ENCODE measurements at regions not wholly inside any gene's neighbourhood (a gene's known extent, or its start where the extent isn't known, plus 50 kb on each side); places are given as distances from the start of the nearest gene placed in this dataset.

DNA sequence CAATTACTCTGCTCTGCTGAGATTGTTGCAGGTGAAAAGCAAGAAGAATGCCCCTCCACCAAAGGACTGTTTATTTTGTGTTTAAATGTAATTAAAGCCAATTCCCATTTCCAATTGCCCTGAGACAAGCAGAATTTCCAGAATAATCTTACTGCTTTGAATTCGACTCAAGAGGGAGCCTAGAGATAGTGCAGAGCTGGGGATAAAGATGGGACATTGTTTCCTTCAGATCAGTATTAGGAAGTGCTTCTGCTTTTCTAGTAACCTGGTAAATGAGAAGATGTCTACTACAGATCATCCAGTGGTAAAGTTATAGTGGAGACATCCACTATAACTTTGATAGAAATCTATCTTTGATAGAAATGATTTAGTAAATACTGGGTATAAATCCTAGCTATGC lies 326.9 kb downstream of the UBE3D start:
- no peak for DNase-seq

DNA sequence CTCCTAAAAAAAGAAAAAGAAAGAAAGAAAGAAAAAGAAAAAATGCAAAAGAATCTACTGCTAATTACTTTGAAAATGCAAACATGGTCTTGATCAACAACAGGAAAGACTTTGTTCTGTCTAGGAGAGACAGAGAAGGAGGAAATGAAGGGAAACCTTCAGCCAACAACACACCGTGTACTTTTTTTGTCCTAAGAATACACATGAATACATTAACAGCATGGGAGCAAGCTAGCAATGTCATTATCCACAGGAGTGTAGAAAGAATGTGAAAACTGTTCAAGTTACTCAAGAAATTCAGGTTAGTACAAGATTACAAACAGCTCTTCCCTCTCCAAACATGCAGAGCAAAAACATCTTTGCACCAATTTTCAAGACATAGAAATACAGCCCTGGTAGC lies 326.3 kb downstream of the UBE3D start:
- DNase-seq = no peak

DNA sequence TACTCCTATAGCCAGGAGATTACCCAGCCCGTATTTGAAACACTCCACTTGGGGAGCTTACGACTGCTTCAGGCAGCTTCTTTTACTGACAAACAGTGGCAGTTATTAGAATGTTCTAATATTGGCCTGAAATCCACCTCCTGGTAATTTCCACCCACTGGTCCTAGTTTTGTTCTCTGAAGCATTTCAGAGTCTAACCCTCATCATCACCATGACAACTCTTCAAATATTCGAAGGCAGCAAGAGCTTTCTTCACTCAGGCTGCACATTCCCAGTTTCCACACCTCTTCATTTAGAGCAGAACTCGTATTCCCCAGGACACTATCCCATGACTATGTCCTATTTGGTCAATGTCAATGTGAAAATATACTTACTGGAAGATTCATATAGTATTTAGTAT lies 325.6 kb downstream of the UBE3D start:
- DNase-seq = peak in 1 of 56 donors; percentile 4

DNA sequence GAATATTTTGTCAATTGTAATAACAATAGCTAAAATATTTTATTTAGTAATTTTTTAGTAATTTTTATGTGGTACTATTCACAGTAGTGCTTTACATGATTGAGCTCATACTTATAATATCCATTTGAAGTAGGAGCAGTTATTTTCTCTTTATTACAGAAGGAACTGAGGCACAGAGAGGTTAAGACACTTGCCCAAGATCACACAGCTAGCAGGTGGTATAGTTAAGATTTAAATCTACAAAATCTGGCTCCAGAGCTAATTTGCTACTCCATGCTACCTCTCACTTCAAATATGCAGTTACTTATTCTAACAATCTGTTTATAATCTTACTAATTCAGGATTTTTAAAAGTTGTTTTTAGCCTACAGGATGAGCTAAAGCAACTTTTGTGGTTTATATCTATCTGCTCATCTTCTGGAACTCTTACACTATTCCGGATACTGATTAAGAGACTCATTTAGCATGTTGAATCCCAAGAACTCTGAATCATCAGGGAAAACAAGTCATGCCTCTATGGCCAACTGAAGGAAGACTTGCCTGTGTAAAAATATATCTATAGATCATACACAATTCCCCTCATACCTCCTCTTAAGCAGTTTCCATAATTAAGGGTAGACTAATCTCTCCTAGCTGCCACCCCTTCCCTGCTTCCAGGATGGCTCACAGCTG lies 324.2 kb downstream of the UBE3D start:
- no peak for DNase-seq

DNA sequence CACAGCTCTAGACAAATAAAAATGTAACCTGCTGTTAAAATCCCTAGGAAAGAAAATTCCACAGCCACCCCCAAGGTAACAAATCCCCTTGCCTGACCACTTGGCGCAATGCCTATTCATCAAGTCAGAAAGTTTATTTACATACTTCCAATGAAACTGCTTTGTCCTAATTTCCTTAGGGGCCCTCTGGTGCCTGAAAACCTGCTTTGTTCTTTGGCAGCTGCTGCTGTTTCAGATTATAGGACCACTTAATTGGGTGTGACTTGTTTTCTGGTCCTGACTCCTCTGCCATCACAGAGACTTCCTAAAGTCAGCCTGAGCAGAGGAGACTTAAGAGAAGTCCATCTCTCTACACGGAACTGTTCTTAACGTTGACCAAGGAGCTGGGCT lies 323.6 kb downstream of the UBE3D start:
- no peak for DNase-seq

DNA sequence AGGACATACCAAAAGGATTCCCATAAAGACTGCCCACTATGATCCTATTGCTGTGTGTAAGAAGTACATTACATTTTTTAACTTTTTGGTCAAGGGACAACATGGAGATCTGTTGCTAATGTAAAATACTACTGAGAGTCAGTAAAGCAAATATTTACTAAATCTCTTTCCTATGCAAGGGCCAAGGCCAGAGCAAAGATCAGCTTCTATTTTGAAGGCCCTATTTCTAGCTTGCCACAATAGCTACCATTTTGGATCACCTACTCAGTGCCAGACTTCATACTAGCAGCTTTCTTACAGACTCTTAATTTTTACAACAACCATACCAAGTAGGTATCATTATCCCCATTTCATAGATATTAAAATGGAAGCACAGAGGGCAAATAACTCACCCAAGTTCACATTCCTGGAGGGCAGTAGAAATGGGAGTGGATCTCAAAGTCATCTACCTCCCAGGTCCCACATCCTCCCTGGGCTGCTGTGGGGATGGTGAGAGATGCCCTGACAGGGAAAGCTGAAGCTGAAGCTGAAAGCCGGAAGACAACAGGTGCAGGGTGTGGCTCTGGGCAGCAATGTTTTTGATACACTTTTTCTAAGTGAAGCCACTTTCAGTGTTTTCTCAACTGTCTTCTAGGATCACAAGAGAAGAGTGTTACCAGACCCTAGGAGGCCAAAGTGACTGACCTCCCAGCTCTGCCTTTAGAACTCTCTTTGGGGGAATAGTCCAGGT lies 321.2 kb downstream of the UBE3D start:
- DNase-seq = no peak

DNA sequence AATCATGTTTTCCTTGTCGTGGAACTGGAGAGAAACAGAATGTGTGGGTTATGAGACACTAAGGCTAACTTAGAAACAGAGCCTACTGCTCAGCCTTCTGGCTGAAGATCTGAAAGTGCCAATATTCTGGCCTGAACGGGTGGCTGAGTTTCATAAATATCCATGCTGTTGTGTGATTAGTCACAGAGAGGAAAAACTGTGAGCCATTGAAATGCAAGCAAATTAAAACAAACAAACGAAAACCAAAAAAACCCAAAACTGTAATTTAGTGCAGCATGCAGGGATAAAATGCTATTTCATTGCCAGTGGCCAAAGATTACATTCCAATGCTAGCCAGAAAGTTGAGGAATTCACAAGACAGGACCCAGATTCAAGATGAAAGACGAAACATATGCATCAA lies 315.1 kb downstream of the UBE3D start:
- DNase-seq = no peak

DNA sequence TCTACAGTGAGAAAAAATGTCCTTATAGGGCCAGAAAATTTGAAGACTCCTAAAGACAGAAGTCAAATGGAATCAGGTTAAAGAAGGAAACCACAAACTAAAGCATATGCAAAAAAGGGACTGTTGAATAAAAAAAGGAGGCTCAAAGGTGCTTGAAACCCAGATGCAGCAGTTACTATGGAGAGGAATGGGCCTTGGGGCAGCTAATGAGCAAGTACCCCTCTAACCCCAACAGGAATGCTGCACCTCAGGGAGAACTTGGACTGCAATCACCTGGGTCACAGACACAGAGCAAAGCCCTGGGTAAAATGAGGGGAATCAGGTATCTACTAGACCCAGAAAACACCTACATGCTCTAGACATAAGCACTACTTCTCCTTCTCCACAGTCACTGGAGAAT lies 313.9 kb downstream of the UBE3D start:
- no peak for DNase-seq

DNA sequence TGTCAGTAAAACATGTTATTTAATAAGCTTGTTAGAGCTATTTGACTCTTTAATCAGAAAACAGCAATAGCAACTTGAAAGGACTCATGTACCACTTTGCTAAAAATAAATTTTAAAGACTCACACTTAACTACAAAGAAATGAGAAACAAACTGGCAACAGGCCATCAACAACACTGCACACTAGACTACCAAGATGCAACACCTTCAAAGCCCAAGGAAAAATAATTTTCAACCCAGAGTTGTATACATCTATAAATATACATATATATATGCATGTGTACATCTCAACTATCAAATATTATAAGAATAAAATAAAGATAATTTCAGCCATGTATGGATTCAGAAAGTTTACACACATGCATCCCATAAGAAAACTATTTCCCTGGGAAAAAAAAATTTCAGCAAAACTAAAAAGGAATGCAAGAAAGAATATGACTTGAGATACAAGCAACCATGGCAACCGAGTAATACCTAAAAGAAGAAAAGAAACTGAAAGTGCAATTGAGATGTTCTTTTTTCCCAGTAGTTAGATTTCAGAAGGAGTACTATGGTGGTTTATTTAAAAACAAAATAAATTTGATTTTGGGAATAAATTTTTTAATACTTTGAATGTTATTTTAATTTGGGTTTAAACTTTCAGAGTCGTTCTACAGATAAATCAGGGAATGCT lies 303.8 kb downstream of the UBE3D start:
- DNase-seq = no peak

DNA sequence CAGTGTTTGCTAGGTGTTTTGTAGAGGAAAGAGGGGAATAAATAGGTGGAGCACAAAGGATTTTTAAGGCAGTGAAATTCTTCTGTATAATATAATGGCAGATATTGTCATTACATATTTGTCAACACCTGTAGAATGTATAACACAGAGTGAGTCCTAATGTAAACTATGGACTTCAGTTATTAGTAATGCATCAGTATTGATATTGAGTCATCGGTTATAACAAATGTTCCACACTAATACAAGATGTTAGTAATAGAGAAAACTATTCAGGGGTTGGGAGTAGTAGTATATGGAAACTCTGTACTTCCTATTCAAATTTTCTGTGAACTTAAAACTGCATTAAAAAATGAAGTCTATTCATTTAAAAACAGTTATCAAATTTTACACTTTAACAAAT lies 299.2 kb downstream of the UBE3D start:
- no peak for DNase-seq

DNA sequence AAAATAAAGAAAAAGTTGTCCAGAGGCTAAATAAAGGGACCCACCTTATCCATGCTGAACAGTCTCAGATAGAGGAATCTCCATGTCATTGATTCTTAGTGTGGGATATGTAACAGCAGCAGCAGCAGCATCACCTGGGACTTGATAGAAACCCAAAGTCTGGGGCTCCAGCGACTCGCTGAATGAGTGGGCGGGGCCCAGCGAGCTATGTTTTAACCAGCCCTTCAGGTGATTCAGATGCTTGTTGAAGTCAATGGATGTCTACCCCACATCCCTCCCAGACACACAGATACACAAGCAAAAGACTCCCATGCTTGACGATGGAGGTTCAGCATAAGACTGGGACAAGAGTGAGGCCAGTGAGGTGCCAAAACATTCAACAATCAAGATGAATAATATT lies 298.6 kb downstream of the UBE3D start:
- DNase-seq = no peak

DNA sequence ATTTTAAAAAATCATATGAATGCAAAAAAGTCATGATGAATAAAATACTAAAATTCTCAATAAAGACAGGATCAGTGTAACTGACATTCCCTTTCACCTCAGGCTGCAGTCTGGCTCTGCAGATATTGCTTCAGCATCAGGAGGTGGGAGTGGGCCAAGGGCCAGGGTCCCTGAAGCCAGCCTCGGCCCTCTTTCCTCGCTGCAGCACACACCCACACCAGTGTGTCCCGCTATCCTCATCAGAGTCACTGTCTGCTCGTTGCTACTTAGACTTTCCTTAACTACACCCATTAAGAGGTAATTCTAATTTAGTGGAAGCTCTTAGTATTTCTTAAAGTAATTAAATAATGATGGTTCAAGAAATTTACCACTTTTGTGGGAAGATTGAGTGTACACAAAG lies 298.2 kb downstream of the UBE3D start:
- no peak for DNase-seq

DNA sequence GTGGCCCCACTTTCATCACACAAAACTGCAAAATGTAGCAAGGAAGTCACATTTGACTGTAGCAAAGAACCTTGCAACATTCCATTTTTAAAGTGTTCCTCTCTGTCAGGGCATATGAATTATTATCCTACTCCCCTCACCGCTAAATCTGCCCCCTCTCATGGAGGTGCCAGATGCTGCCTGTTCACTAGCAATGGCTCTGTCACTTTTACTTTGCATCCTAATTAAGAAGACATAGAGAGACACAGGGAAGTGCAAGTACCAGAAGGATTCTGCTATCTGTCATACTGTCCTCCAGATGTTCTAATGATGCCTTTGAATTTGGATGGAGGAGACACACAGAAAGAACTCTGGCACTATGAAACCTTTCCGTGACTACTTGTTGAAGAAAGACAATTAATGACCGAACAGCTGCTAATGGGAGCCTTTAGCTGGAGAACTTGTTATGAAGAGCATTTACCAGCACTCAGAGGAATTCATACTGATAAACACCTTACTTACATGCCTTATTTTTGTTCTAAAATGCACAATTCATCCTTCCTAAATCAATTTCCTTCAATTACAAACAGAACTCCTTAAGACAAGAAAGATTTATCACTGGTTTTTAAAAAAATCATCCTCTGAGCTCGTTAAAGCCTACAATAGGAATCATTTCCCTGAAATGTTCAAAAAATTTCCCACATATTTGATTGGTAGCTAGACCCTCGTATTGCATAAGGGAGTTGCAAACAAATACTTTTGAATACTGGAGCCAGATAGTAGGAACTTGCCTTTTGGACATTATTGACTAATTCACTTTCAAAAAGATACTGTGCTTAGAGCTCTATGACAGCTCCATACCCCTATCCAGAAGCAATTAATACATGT lies 292.6 kb downstream of the UBE3D start:
- no peak for DNase-seq

DNA sequence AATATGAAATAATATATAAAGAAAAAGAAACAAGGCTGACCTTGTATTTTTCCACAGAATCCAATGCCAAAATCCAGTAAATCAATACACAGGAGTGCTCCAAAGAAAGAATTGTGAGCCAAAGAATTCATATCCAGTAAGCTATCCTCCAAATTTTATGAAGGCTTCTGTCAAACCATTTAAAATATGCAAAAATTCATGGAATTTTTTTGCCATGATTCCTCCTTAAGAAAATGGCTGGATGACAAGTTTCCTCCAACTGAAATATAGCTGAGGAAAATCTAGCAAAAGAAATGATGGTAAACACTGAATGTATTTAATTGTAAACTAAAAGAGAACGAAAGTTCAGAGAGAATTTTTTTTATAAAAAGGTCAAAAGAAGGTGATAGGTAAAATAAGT lies 290.3 kb downstream of the UBE3D start:
- DNase-seq = no peak

DNA sequence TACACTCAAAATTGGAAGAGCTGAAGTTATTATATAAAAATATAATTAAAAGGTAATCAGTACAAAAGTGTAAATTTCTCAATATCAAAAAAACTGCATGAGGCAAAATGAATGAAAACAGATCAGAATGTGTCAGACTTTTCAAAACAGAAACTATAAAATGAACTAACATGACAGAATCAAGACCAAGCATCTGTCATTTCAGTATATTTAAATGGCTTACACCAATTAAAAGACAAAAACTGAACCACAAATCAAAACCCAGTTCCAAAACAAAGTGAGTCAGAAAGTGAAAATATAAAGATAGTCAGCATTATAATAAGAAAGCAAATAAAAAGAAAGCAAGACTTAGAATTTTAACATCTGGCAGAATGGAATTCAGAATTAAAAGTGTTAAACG lies 289.7 kb downstream of the UBE3D start:
- no peak for DNase-seq

DNA sequence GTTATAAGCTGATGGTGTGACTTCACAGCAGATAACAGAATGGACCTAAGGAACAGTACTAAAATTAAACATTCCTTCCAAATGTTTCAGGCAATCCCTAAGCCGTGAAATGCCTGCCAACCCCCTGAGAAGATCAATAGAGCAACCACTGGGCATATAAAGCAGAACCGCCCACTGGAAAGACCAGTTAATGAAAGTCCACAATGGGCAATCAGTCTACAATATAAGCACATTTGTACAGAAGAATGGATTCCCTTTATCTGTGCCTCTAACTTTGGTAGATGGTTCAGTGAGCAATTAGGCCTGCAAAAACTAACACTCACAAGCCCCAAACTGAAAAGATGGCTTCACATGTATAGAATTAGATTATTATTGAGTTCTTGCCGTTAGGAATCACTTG lies 286.6 kb downstream of the UBE3D start:
- DNase-seq = no peak

DNA sequence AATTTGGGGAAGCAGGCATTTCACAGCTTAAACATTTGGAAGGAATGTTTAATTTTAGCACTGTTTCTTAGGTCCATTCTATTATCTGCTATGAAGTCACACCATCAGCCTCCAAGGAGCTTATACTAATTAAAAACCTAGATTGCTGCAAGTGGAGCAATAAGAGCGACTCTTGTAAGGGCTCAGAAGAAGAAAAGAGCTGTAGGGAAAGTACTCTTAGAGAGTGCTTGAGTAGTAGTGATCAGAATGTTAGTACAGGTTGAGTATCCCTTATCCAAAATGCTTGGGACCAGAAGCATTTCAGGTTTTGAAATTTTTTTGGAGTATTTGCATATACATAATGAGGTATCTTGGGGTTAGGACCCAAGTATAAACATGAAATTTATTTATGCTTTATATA lies 285.3 kb downstream of the UBE3D start:
- DNase-seq = no peak

DNA sequence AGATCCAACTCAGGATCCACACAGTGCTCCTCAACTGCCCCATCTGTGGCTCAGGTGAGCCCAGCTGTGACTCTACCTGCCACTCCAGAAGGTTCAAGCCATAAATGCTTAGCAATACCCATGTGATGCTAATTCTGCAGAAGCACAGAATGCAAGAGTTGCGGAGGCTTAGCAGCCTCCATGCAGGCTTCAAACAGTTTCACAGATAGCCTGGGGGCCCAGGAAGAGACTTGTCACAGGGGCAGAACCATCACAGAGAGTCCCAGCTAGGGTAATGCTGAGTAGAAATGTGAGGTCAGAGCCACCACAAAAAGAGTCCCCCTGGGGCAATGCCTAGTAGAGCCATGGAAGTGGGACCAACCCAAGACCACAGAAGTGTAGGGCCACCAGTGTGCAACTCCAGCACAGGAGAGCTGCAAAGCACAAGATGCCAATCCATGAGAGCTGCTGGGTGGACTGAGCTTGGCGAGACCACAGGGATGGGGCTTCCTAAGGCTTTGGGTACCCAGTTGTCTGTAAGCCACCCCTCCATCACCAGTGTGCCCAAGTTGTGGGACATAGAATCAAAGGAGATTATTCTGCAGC lies 283.9 kb downstream of the UBE3D start:
- no peak for DNase-seq

DNA sequence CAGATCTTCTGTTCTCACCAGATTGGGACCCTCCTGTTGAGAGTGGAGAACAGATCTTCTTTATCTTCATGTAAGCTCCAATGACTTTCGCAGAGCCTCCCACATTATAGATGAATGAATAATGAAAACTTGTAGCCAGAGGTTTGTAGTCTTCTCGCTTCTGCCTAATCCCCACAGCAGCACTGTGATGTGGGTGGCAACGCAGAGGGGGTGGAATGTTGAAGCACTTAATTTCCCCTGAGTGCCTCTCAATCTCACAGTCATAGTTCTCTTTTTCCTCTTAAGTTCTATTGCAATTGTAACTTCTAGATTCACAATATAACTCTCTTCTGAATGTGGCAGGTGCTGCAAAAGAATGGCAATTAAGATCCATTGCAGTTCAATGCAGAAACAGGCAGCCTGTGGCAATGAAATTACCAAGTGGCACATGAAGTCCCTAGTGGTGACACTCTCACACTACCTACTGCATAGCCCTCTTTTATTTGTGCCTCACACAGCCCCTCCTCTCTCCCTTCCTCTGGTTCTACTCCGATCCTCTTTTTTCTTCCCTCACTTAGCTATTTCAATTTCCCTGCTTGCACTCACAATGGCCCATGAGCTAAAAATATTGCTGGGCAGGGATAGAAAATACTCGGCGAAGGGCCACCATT lies 281.9 kb downstream of the UBE3D start:
- DNase-seq = peak in 29 of 56 donors; percentile 1 to 72 (median 22)

DNA sequence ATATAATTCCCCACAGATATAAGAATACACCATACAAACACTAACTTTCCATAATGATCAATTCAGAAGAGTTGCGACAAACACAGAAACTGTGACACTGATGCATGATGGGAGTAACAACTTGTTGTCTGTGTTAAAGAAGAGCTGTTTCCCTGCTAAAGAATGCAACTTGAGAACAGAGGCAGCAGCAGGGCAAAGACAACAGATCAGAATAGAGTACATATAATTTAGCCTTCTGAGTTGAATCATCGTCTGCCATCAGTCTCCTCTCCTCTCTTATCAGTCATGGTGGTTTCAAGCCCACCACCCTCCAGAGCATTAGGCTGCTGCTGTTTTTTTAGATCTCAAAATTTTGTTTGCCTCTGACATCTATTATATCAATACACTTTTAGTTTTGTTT lies 280.4 kb downstream of the UBE3D start:
- no peak for DNase-seq

DNA sequence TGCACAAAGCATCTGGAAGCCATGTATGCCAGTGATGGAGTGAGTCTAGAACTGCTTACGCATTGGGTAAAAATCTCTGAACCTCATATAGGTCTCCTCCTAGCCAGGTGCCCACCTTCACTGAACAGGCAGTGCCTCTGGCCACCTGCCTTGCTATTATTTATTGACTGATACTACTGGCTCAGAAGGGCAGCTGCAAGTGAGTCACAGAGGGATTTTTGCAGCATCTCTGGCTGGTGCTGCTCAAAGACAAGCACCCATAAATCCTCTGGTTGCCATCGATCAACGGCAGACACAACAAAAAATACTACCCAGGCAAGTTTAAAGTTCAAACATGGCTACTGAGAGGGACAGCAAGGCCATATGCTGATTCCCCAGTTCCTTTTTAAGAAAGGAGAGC lies 279.4 kb downstream of the UBE3D start:
- no peak for DNase-seq
